PC-9 (cell line): ENCODE measurements at regions not wholly inside any gene's neighbourhood (a gene's known extent, or its start where the extent isn't known, plus 50 kb on each side); places are given as distances from the start of the nearest gene placed in this dataset.

ENCODE experiments used
- CTCF ChIP-seq: fragments of 200-600 bp; sonication (generic); conservative IDR thresholded peaks from 2 replicates; pipeline ENCODE4 v1.6.1; 2017; ENCODE audit warnings: mixed run types, antibody characterized with exemption, mild to moderate bottlenecking, moderate library complexity
- EZH2 ChIP-seq: fragments of 200-600 bp; sonication (generic); IDR thresholded peaks from 2 replicates; pipeline ENCODE4 v1.8.0; 2017; ENCODE audit warnings: antibody characterized with exemption, low read depth

DNA sequence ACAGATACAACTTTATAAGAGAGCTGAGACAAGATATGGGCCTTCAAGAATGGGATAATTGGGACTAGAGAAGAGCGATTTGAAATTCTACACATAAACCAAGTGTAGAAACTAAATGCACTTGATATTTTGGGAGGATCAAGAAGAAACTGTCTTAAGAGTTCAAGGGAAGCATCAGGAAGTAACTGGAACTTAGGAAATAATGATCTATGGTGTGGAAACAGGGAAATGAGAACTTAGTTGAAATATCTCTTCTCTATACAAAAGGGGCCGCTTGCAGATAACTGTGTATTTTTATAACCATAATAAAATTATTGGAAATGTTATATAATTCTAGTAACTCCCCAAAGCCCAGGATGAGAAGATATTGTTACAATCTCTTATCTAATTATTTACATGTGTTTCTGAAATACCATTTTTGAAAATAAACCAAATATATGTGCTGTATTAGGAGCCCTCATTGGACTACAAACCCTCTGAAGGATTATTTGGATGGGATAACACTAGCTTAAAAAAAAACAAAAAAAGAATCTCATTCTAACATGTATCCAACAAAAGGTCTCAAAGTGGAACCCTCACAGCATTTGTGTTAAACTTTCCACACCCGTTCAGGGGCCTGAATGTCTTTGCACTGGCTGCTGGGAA, 84.7 kb upstream of the FLRT2 start:
- TF ChIP-seq CTCF, result no peak
- no peak for TF ChIP-seq EZH2
